HG03469 (cell line): ENCODE measurements at regions not wholly inside any gene's neighbourhood (a gene's known extent, or its start where the extent isn't known, plus 50 kb on each side); places are given as distances from the start of the nearest gene placed in this dataset.

ENCODE experiments used
- ATAC-seq: cut with Tn5 transposase; IDR thresholded peaks from one replicate; pipeline ENCODE4 v1.9.1; 2021; ENCODE audit warnings: mild to moderate bottlenecking, moderate library complexity, moderate number of reproducible peaks; ENCODE audit not compliant: unreplicated experiment

DNA sequence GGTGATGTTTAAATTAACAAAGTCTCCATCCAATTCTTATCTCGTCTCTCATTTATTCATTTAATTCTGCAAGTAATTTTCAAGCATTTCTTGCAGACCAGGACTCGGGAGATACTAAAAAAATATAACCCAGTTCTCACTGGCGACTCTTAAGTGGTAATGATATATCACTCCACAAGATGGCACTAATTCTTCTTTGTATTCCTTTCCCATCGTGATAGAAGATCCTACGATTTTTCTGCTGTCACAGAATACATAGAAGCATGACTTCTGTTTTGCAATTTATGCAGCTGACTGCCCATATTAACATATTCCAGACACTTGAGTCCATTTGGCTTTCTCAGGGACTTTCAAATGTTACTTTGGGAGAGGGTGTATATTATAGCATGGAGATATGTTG lies 64.0 kb upstream of the FGF13 start:
- ATAC-seq, result no peak

DNA sequence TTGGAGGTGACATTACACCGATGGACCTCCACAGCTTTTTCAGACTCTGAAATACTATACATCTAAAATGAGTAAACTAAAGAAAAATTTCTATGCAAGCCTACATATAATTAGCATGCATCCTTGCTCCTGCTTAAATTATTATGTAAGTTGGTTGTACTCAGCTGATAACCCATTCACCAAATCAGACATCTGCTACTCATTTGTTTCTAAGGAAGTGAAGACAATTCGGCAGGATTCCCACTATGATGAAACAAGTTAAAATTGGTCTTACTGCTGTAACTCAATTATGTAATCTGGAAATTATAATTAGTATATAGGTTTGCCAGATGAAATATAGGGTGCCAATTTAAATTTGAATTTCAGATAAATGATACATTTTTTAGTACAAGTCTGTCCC lies 59.5 kb upstream of the FGF13 start:
- no peak for ATAC-seq

DNA sequence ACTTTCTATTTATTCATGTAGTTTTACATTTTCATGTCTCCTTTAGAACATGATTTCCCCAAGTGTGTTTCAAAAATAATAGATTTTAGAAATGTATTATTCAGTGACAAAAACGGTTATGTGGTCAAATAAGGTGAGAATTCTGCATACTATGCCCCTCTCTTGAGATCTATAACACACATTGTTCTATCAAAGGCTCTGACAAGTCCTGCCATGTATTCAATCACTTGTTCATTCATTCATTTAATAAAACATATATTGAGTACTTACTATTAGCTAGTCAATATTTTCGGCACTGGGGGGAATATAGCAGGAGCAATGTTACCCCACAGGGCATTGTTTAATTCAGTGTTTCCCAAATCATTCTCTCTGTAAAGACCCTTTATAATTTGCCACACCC lies 58.4 kb upstream of the FGF13 start:
- ATAC-seq, result no peak

DNA sequence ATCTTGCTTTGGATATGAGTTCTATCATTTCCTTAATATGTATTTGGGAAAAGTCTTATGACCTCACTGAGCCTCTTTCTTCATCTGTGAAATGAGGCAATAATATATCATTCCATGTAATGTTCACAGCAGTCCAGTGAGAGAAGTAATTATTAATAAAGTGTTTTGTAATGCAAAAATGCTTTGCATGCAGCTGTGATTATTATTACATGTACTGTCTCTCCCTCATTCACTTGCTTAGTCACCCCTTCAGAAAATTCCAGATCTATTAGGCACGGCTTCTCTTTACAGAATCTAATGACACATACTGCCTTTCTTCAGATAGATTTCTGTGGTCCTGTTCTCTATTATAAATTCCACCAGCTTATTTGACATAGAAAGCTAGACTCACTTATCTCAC lies 53.5 kb upstream of the FGF13 start:
- no peak for ATAC-seq

DNA sequence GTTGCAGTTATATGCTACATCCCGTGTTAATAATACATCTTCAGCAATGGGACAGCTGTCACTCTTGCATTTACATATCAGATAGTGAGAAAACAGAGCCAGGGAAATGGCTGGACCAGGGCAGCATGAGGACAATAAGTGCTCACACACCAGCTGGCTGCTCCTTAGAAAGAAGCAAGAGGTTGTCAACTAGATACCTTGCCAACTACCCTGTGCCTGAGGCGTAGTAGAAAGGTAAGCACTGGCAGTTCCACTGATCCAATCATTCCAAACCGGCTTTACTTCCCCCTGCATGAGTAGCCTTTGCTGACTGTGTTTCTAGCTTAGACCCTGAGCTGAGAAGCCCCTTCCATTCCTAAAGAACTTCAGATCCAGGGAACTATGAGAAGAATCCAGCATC lies 52.2 kb upstream of the FGF13 start:
- ATAC-seq, result no peak

DNA sequence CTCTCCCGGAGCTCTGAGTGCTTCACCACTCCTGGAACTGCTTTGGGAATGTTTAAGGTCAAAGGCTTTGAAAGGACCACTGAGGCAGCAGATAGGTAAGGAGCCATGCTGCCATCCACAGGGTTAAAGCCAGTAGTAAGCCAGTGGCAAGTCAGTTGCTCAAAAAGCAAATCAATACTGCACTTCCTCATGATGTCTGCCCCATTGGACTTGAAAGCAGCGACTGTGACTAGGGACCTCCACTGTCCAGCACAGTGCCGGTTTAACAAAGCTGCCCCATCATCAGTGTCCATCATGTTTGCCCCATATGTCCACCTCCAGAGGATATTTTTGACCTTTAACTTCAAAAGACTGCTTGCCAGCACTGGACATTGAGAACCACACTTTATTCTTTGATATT lies 49.9 kb upstream of the FGF13 start:
- ATAC-seq, result no peak
